Activated naive CD4-positive, alpha-beta T cell treated with anti-CD3 and anti-CD28 coated beads, Interleukin-2, amount 50 U/mL, for 72 hours (primary cell): ENCODE measurements at regions not wholly inside any gene's neighbourhood (a gene's known extent, or its start where the extent isn't known, plus 50 kb on each side); places are given as distances from the start of the nearest gene placed in this dataset.

ENCODE experiments used
- ATAC-seq, 2 donors: fragments of 150-1000 bp; cut with Tn5 transposase; 2 replicates each; pipeline ENCODE4 v1.10.0; 2021; ENCODE audit warnings: mild to moderate bottlenecking in 2 of 2, moderate library complexity in 2 of 2
- DNase-seq, 2 donors: peaks; one replicate each; pipeline ENCODE4 v3.0.0; 2021 to 2022; ENCODE audit warnings: low spot score in 2 of 2
- H3K27ac Mint-ChIP-seq, 2 donors: one replicate each; pipeline ENCODE4 v1.8.0; 2022; ENCODE audit warnings: mild to moderate bottlenecking in 2 of 2, mixed read lengths in 2 of 2
- H3K36me3 Mint-ChIP-seq, 2 donors: one replicate each; pipeline ENCODE4 v1.8.0; 2022; ENCODE audit warnings: mixed read lengths in 2 of 2
- H3K9me3 Mint-ChIP-seq, 2 donors: one replicate each; pipeline ENCODE4 v1.8.0; 2022; ENCODE audit warnings: mixed read lengths in 2 of 2

DNA sequence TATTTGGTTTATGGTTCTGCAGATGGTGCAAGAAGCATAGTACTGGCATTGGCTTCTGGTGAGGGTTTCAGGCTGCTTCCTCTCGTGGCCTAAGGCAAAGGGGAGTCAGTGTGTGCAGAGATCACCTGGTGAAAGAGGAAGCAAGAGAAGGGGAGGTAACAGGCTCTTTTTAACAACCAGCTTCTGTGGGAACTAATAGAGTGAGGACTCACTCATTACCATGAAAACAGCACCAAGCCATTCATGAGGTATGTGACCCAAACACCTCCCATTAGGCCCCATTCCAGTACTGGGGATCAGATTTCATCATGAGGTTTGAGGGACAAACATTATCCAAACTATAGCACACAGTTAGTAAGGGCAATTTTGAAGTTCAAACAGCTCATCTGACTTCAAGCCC lies 263.5 kb downstream of the TMEM38B start:
- Mint-ChIP-seq H3K27ac (no peak overlapping the region), H3K9me3 (no peaks in the 10 kb centered on the region), H3K36me3 (no peaks in the 10 kb centered on the region)
- ATAC-seq (no peak), DNase-seq (no peak)

DNA sequence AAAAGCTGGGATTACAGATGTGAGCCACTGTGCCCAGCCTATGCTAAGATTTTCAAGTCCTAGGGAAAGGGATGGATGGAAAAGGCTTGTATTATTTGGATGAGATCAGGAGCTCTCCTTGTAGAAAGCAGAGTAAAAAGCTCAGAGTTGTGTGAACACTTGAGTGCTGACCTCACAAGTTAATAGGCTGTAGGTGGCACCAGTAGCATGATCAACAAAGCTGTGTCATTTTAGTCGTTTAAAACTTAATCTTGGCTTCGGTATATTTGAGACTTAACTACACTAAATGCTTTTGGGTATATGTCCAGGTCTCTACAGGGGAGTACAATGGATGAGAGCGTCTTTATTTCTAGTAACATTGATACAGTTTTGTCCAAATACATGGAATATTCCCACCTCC lies 264.2 kb downstream of the TMEM38B start:
- DNase-seq (no peak), ATAC-seq (no peak)
- no peaks in the 10 kb centered on the region for H3K36me3 Mint-ChIP-seq
- H3K9me3 Mint-ChIP-seq = no peaks in the 10 kb centered on the region
- no peak overlapping the region for H3K27ac Mint-ChIP-seq

DNA sequence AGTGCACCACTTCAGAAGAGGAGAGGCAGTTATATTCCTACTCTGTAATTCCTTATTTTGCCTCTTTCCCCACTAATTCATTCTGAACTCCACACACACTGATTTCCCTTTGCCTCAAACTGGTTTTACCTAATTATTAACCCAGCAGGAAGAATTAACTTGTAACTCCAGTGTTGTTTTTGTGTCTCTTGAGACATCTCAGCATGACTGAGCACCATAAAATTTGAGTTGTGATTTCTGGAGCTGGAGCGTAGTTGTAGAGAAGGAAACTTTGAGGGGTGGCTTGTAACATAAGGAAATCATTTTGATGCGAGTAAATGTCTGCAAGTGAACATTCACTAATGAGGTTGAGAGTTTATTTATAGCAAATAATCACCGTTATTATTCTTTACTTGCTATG lies 265.2 kb downstream of the TMEM38B start:
- no peaks in the 10 kb centered on the region for H3K9me3 Mint-ChIP-seq
- ATAC-seq = no peak
- H3K36me3 Mint-ChIP-seq = no peaks in the 10 kb centered on the region
- DNase-seq = no peak
- no peak overlapping the region for H3K27ac Mint-ChIP-seq

DNA sequence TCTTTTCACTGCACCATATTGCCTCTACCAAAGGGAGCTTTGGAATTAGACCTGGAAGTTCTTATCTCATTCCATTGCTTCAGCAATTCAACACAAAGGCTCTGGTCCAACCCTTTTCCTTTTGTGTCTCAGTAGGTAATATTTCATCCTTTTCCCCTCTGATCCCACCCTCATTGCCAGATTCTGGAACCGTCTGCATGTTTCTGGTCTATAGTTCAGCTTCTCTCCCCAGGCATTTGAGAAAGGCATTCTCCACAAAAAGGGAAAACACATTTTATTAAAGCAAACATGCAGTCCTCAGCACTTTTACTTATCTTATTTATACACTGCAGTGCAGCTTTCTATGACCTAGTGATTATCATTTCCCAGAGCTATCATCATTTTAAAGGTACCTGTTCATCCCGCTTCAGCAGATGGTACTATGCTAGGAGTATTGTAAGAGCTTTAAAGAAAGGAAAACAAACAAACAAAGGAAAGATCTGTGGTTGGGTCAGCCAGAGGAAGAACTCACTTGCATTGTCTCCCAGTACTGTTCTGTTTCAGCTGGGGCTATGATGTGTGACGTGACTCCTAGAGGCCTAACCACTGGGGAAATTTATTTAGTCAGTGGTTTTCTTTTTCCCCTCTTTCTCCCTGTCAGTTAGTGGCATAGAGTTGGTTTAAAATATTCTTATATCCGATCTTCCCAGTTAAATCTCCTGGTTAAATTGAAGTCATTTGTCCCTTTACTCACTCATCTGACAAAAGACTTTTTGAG lies 269.2 kb downstream of the TMEM38B start:
- Mint-ChIP-seq H3K9me3 (no peaks in the 10 kb centered on the region), H3K36me3 (no peaks in the 10 kb centered on the region), H3K27ac (no peak overlapping the region)
- ATAC-seq = no peak
- no peak for DNase-seq

DNA sequence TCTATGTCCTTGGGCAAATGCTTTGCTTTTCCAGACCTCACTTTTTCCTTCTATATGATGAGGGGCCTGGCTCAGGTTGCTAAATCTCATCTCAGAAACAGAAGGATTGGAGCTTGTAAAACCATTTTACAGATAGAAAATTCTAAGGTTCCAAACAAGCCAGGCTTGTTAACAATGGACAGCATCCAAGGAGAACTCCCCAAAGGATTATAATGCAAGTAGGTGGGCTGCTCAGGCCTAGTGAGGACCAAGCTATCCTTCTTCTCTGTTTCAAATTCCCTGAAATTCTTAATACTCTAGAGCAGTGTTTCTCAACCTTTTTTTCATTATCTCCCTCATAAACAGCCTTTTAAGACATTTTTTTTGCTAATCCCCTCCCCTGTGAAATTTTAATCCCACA lies 269.8 kb downstream of the TMEM38B start:
- Mint-ChIP-seq H3K27ac (no peak overlapping the region), H3K36me3 (no peaks in the 10 kb centered on the region), H3K9me3 (no peaks in the 10 kb centered on the region)
- DNase-seq = no peak
- ATAC-seq = no peak

DNA sequence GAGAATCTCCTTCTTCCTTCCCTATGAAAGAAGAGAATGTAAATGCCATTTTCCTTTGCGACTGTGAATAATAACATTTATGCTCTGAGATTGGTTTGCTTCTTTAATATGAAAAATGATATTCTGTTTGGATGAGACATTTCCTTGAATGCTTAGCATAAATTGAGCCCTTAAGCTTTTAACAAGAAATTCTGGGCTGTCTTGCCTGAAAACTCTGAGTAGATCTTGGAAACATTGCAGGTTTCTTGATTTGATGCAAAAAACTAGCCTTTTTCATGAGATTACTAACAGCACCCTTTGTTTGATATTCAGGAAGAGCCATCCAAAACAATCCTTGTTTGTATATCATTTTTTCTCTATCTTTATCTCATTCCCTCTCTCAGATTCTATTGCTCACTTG lies 272.5 kb downstream of the TMEM38B start:
- ATAC-seq (no peak), DNase-seq (no peak)
- Mint-ChIP-seq H3K36me3 (no peaks in the 10 kb centered on the region), H3K27ac (no peak overlapping the region), H3K9me3 (no peaks in the 10 kb centered on the region)

DNA sequence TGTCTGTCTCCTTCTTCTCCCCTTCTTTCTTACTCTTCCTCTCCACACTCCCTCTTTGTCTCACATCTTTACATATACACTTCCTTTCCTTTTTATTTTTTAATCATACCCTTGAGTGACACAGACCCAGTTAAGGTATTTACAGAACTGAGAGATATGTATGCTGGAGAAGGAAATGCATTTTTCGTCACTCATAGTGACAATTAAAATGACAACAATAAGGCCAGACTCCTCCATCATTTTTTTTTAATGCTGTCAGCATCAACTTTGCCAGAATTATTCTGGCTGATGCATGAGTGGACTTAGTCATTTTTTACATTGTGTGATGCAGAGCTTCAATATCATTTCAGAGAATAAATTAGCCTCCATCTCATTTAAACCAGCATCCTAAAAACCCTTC lies 272.9 kb downstream of the TMEM38B start:
- DNase-seq (no peak), ATAC-seq (no peak)
- Mint-ChIP-seq H3K9me3 (no peaks in the 10 kb centered on the region), H3K36me3 (no peaks in the 10 kb centered on the region), H3K27ac (no peak overlapping the region)

DNA sequence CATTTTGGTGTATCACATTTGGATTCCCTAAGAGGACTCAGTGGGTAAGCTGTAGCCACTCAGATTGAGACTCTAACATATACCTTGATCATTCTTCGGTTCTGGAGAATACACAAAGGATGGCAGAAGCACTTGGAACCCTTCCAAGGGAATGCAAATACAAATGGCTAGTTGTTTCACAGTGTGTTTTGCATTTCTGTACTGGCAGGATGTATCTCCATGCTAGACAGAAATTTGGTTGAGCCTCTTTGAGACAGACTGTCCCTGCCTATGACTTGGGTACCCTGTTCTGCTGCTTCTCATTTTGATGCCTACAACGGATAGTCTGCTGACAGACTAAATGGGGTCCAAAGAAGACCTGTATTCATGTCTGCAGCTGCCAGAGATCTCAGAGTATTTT lies 273.5 kb downstream of the TMEM38B start:
- no peak for DNase-seq
- ATAC-seq = no peak
- no peak overlapping the region for H3K27ac Mint-ChIP-seq
- H3K36me3 Mint-ChIP-seq = no peaks in the 10 kb centered on the region
- no peaks in the 10 kb centered on the region for H3K9me3 Mint-ChIP-seq

DNA sequence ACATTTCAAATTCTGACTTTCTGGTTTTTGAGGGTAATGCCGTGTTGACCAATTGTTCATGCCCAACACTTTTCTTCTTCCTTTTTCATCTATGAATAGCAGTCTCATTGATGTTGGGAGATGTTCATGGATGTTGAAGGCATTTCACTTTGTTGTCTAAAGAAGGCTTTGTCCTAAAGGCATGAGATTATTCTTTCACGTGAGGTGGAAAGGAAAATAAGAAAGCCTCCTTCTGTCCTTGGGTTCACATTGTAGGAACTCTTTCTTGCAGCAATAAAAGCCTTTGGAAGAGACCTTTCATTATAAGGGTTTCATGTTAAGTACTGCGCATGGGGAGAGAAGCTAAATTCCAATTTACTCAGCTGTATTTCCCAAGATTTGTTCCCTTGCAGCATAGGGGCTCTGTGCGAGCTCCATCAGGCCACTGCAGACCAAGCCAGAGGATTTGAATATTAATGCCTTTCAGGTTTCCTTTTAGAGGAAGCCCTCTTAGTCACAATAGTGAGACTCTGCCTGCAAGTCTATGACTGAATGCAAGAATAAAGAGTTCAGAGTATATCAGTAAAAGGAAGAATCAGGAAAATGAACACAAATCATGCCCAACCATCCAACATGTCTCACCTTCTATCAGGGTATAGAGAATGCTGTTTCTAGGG lies 274.6 kb downstream of the TMEM38B start:
- no peaks in the 10 kb centered on the region for H3K9me3 Mint-ChIP-seq
- ATAC-seq (no peak), DNase-seq (no peak)
- no peak overlapping the region for H3K27ac Mint-ChIP-seq
- H3K36me3 Mint-ChIP-seq = no peaks in the 10 kb centered on the region

DNA sequence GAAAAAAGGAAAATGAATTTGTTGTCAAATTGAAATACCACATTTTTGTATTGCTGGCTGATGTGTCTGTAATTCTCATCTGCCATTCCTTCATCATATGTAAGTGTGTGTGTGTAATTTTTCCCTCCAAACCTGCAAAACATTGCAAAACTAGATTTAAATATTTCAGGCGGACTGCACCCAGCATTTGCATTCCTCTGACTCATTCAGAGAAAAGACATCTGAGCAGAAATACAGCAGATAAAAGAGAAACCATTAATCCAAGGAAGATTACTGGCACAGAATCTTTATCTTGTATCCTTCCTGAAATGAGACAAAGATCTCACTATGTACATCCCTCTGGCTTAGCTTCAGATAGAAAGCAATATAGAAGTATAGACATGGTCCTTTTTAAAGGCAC lies 275.3 kb downstream of the TMEM38B start:
- Mint-ChIP-seq H3K36me3 (no peaks in the 10 kb centered on the region), H3K9me3 (no peaks in the 10 kb centered on the region), H3K27ac (no peak overlapping the region)
- no peak for DNase-seq
- ATAC-seq = no peak

DNA sequence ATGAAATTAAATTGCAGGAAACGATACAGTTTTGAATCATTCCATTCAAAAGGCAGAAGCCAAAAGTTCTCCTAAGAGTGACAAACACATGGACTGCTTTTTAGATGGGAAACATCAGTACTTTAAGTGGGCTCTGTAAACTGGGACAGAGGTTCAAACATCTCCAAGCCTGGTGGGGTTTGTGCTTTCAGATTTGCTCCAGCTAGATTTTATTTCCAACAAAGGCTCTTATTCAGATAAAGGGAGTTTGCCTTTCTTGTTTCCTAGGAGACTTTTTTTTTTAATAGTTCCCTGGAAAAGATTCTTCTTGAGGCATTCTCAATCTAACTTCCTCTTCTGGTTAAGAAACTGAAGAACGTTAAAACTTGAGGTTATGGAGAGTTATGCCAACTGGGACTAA lies 277.6 kb downstream of the TMEM38B start:
- no peak for DNase-seq
- H3K36me3 Mint-ChIP-seq = no peaks in the 10 kb centered on the region
- no peaks in the 10 kb centered on the region for H3K9me3 Mint-ChIP-seq
- ATAC-seq = no peak
- no peak overlapping the region for H3K27ac Mint-ChIP-seq

DNA sequence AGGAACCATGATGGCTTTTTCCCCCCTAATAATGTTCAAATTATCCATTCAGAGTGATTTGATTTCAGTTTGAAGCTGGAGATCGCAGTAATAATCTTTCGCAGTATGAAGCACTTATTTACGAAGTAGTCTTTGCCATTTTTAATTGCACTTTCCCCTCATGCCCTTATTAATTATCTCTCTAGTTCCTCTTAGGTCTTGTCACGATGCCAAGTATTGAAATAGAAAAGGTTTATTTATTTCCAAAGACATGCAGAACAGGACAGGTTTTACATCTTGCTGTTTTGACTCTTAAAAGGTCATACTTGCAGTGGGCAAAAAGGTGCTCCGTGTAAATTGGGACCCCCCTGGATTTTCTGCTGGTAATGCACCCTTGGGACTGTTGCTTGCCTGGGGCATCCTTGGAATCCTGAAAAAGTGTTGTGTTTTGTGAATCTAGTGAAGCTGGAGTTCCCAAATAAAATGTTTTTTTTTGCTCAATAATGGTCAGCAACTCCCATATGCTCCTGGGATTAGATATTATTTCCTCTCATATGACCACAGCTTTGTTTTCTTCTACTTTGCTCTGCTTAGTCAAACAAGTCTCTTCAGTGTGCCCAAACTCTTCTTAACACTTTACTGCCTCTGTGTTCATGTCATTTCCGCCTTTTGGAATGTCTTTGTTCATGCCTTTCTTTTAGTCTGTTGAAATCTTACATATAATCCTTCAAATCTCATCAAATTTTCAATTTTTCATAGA lies 278.3 kb downstream of the TMEM38B start:
- H3K27ac Mint-ChIP-seq = no peak overlapping the region
- ATAC-seq (no peak), DNase-seq (no peak)
- H3K36me3 Mint-ChIP-seq = no peaks in the 10 kb centered on the region
- H3K9me3 Mint-ChIP-seq = no peaks in the 10 kb centered on the region

DNA sequence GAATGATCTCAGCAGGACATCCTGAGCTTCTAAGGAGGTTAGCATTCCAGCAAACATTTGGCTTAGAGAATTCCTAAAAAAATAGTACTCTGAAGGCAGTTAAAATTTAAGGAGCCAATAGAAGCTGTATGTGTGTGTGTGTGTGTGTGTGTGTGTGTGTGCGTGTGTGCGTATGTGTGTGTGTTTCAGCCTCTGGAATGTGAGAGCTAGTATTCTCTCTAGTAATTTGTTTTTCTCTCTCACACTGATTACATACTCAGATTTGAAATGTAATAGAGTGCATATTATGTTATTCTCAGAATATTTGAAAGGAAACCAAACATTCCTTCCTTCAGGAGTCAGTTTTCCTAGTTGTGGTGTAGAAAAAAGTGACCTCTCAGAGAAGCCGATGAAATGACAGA lies 279.6 kb downstream of the TMEM38B start:
- Mint-ChIP-seq H3K9me3 (no peaks in the 10 kb centered on the region), H3K27ac (no peak overlapping the region), H3K36me3 (no peaks in the 10 kb centered on the region)
- ATAC-seq (no peak), DNase-seq (no peak)

DNA sequence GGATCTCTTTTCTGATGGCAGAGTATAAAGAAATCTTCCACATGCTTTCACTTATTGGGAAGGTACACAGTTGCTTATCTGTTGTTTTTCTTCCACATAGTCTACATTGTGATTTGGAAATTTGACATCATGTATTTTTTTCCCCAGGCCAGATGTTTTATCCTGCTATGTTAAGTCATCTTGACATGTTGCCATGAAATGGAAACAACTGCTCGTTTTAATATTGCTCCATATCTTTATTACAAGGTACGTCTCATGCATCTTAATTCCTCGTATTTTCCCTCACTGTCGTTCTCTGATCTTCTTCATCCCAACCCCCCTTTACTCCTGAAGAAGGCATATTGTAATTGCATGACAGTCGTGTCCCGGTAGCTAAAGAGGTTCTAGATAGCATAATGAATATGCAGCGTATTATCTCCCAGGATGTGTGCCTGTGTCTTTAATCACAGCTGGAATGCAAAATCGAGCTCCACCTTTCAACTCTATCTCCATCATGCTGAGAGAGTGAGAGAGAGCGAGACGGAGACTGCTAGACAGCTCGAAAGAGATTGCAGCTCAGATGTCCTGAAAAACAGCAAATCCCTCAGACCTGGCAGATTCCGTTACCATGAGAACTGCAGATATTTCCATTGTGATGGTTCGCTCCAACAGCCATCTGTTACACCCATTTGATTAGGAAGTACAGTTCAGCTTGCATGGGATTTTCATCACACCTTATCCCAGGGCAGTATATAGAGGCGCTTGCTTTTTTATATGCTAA lies 281.7 kb downstream of the TMEM38B start:
- ATAC-seq (no peak), DNase-seq (no peak)
- no peaks in the 10 kb centered on the region for H3K9me3 Mint-ChIP-seq
- no peak overlapping the region for H3K27ac Mint-ChIP-seq
- H3K36me3 Mint-ChIP-seq = no peaks in the 10 kb centered on the region

DNA sequence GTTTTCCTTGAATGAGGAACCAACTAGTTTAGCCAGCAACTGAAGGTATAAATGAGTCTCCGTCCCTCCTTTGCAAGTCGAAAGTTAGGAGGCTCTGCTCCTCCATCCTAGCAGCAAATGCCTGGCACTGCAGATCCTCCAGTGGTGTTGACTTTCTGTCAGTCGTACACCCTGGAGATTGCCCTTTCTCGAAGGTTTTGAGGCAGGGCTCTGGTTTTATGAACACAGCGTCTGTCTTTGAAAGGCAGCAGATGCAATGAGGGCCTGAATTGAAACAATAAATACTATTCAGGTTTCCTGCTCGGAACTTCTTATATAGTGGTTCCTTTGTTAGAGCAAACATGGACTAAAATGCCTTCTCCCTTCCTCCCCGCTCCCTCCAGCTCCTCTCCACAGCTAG lies 284.0 kb downstream of the TMEM38B start:
- H3K27ac Mint-ChIP-seq = no peak overlapping the region
- no peak for ATAC-seq
- H3K36me3 Mint-ChIP-seq = no peaks in the 10 kb centered on the region
- DNase-seq = no peak
- H3K9me3 Mint-ChIP-seq = no peaks in the 10 kb centered on the region

DNA sequence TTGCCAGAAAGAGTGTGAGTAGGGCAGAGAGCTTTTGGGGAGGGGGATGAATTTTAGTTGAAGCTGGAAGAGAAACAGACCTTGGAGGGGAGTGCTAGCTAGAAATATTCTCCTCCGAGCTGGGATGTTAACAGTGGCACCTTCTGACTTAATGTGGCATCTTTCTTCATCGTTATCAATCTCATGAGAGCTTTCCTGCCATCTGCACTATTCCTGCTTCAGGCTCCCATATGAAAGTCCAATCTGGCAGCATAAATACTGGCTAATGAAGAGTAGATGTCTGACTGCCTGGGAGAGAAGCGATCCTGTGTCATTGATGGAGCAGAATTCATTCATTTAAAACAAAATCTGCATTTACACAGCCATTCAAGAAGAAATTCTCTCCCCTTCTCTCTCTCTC lies 284.5 kb downstream of the TMEM38B start:
- Mint-ChIP-seq H3K9me3 (no peaks in the 10 kb centered on the region), H3K27ac (no peak overlapping the region), H3K36me3 (no peaks in the 10 kb centered on the region)
- DNase-seq (no peak), ATAC-seq (no peak)

DNA sequence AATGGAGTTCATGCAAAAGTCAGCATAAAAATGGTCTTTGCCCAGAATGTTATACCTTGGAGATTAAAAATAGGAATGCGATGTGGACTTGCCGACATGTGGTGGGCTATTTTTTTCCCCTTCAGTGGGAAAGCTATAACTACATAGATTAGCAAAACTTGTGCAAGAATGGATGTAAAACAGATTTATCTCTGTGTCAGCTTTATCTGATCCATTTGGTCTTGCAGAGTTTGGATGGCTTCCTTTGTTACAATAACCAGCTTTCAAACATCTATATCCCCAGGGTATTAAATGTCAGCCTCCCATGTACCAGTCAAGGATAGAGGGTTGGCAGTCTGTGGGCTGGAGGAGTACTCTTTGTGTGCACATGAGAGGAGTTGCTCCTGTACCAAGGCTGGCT lies 284.9 kb downstream of the TMEM38B start:
- no peak overlapping the region for H3K27ac Mint-ChIP-seq
- DNase-seq = no peak
- H3K36me3 Mint-ChIP-seq = no peaks in the 10 kb centered on the region
- no peaks in the 10 kb centered on the region for H3K9me3 Mint-ChIP-seq
- ATAC-seq = no peak
